NCI-H748 (cell line): ENCODE measurements at regions not wholly inside any gene's neighbourhood (a gene's known extent, or its start where the extent isn't known, plus 50 kb on each side); places are given as distances from the start of the nearest gene placed in this dataset.
"Not testable (repeated sequence)": the region's sequence is repeated elsewhere in the genome, so short reads cannot be mapped to it uniquely, and the experiment has no call there.

Experiments
- DNase-seq: peaks from one replicate; lab custom pipeline; 2025; ENCODE audit not compliant: unreplicated experiment; lab: John Stamatoyannopoulos, UW

DNA sequence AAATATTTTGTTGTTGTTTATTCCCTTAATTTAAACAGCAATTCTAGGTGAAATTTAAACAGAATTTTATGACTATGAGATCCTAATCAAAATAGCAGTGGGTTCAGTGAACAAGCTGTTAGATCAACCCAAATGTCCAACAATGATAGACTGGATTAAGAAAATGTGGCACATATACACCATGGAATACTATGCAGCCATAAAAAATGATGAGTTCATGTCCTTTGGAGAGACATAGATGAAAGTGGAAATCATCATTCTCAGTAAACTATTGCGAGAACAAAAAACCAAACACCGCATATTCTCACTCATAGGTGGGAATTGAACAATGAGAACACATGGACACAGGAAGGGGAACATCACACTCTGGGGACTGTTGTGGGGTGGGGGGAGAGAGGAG is 407.3 kb upstream of the ADAMTSL1 start:
- DNase-seq, result not testable (repeated sequence)

DNA sequence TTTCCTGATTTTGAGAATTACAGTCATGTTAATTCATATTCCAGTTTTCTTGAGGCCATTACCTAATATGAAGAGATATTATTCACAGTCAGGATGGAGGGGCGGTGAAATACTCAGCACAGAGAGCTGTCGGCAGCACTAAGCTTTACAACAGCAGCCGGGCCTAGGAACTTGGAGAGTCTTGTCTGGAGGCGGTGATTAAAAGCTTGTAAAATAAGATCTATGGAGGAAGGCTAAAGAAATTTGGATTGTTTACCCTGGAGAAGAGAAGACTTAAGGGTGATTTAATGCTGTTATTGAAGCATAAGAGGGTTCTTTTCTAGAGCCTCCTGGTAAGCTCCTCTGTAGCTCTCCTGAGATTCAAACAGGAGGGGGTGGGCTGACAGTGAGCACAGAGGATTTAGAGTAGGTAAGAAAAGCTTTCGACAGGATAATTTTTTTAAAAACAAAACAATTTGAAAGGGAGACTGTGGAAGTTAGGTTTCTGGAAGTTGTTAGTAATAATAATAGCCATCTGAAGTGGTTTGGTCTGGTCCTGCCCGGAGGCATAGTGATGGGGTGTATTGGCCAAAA is 406.3 kb upstream of the ADAMTSL1 start:
- no peak for DNase-seq

DNA sequence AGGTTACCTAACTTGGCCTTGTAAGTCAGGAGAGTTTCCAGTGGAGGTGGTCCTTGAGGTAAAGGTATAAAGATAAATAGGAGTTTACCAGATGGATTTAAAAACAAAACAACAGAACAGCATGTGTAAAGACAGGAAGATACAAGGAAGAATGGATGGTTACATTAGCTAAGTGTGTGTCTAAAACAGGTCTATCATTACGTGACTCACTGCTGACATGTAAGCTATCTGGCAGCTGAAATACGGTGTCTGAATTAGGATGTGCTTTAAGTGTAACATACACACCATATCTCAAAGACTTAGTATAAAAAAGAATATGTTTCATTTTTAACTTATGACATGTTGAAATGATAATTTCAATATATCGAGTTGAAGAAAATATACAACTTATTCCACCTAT is 405.1 kb upstream of the ADAMTSL1 start:
- DNase-seq, result no peak

DNA sequence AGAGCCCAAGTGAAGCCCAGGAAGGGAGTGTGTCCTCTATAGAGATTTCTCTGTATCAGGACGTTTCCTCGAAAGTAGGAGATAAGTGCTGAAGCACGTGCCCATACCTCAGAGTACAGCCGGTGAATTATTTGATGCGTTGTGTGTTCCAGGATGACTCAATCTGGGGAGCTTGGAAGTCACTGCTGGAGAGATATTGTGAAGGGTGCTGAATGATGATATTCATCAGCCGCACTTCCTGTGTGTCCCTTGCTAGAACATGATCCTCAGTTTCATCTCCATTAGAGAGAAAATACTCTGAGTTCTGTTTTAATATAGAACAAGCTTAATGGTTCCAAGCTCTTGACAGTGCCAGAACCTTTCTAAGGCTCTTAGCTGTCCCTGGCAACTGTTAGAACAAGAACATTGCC is 402.3 kb upstream of the ADAMTSL1 start:
- no peak for DNase-seq

GRCh38 chr9:18073002-18073401 is 401.0 kb upstream of the ADAMTSL1 start:
- DNase-seq, result no peak

DNA sequence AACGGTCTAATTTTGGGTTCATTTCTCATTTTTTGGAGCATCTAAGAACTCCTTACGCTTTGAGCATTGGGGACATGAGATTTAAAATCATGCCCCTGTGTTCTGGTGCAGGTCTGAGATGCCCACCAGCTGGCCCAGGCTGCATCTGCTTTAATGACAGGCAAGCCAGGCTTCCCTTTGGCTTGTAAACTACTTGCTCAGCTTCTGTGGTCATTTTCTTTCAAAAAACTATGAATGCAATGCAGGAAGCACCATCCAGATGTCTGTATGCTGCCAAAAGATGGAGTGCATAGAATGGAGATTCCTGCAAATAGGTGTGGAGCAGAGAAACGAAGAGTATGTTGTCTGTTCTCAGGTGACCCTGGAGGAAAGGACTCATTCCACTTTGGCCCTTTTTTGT is 399.9 kb upstream of the ADAMTSL1 start:
- DNase-seq, result no peak

DNA sequence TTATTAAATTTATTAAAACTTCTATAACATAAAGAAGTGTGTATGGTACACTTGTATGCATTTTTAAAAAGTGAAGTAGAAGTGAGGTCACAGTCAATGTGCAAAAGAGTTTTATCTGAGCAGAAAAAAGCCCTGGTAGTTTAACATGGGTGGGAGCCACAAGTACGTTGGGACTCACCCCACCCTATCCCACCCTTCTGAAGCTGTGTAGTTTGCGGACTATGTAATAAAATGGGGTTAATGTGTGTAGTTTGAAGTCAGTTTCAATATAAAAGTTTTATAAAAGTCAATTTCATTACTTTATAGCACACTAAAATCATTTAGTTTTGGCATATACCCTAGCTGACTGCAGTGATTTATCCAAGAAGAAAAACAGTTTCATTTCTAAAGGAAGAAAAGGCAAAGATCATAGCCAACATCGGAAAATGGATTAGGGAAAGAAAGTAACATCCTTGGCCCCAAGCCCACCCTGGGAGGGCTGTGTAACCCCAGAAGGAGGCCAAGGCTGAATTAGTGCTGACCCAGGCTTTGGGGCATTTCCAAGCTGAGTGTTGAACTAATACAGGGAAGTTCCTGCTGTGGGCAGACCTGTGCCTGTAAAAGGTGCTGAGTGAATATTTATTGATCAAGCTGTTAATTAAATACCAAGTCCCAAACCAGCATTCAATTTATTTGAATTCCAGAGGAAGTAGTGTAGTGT is 398.6 kb upstream of the ADAMTSL1 start:
- no peak for DNase-seq

DNA sequence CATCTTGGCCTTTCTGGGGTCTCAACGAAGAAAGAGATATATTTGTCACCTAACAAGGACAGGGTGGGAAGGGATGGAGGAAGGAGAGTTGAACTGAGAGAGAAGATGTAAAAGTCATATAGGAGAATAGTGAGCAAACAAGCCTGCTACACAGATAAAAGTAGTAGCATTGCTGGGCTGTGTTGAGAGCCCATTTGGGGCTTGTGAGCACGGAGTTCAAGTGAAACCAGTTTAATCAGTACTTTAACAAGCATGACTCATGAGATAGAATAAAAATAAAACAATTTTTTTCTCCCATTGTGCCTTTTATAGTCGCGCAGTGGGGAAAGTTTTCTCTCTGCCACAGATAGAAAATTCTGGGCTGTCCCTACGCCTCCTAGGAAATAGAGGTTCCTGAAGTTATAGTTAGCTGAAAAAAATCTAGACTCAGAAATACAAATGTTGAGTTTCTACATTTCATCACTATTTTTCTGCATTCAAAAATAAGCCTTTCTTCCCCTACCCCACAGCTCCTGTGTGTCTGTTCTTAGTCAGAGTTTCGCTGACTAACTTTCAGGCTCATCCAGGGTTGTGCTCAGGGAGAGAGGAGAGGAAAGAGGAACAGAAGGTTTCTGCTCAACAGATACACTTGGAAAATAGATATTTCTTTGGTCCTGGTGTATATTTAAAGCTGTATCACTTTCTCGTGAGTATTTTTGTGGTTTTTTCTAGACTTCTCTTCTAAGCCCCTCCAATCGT is 395.8 kb upstream of the ADAMTSL1 start:
- DNase-seq, result no peak

GRCh38 chr9:18092138-18092537 is 381.8 kb upstream of the ADAMTSL1 start:
- DNase-seq, result no peak

DNA sequence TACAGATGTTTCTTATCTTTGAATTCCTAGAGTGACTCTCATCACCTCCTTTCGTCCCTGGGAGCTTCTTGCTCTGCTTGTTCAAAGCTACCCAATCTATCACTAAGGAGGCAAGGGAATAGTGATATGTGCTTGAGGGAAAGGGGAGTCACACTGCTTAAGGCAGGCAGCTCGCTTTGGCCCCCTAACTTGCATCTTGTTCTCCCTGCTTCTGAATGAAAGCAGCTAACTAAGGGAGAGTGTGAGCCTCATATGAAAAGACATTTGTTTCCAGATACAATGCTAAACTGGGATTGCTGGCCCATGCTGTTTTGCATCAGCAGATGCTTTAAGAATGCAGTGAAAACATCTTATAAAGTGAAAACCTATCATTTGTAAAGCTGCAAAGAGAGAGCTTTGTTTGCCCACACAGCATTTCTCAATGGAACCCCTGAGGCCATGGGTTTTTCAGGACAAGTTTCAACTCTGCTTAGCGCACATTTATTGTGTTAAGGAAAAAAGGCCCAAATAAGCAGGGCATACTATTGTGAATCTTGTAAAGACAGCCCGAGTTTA is 367.9 kb upstream of the ADAMTSL1 start:
- no peak for DNase-seq

DNA sequence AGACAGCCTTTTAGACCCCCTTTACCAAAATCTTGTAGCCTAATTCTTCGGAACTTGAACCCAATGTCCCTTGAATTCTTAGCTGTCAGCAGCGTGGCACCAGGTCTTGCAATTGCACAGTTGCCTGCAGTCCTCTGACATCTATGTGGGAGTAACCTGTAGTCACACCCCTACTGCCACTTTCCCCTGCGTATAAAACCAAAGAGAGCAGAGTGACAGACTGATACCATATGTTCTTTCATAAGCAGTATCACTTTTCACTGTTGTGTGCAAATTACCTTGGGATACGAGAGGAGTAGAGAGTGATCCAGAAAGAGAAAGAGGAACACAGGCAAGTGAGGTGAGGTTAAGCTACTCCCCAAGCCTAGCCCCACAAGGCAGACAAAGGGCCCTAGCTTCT is 364.3 kb upstream of the ADAMTSL1 start:
- no peak for DNase-seq

DNA sequence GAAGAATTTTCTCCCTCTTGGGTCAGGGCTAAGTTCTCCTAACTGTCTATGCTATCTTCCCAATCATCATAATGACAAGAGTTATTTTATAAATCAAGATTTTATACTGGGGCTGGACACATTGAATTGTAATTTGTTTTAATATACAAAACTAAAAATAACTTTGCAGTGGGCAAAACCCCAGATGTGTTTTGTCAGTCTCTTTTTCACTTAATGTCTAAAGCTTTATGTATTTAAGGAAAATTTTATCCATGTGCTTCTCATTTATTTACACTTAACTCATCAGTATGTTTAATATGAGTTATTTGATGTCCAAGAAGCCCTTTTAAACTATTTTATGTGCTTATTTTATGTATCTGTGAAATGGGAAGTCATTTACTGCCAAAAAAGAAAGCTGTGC is 362.8 kb upstream of the ADAMTSL1 start:
- no peak for DNase-seq

DNA sequence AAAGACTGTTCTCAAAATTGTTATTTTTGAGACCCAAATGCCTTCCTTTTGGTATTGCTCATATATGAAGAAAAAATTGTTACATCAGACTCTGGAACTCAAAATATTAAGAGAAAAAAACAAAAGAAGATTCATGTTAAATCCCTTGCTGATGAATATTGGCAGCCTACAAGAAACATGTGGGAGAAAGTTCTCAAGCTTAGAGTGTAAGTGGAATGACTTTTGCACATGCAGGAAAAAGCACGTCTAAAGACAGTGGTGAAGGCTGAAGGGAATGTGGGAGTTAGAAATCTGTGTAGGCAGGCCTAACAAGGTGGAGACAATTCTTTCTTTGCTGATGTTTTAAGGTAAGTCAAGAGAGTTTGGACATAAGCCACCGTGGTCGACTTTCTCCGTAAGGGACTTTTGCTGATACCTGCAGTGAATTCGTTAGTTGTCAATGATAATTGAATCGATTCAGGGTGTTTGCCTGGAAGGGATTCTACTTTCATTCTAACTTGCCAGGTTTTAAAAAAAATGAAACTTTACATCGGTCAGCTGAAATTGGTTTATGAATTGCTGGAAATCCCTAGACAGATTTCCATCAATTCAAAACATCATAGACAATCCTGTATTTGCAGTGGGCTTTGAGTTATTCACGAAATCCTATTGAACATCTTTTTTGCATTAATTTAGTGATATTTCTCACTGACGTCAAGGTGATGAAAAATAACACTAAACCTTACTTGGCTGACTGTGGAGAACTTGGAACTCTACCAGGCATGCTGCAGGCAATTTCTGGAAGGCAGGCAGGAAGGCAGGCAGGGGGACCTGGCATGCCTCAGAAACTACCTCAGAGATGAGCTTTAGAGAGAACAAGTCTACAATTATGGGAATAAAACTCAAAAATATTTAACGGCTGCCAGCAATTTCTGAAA is 359.1 kb upstream of the ADAMTSL1 start:
- DNase-seq, result no peak

DNA sequence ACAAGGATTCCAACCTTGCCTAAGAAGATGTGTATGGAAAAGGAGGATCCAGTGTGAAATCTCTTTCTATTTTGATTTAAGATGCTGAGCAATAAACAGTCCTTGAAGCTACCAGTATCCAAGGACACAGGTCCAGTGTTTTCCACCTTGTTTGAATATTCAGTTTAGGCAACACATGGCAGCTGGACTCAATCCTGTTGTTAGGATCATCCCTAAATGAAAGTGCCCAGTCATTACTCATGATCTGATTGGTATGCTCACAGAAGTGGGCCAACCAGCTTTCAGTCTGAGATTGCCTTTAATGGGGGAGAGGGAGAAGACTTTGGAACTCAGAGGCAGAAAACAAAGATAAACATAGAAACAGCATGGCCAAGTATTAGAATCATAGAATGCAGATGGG is 355.7 kb upstream of the ADAMTSL1 start:
- DNase-seq, result no peak

DNA sequence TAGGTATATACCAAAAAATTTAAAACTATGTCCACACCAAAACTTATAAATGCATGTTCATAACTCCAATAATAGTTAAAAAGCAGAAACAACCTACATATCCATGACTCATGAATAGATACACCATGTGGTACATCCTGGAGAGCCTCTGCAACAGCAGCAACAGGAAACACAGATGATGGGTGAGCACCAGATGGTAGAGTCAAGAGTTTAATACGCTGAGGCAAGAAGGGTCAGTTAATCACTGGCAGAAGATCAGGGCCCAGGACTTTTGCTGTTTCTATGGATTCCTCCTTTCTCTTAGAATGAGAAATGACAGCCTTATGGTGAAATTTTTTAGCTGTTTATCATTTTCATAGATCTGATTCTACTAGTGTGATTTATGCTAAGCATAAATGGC is 351.8 kb upstream of the ADAMTSL1 start:
- no peak for DNase-seq

- DNase-seq, result no peak
Observed at GRCh38 chr9:18124760-18125159, 349.2 kb upstream of the ADAMTSL1 start.

- no peak for DNase-seq
Observed at GRCh38 chr9:18126831-18127498, 347.0 kb upstream of the ADAMTSL1 start.

DNA sequence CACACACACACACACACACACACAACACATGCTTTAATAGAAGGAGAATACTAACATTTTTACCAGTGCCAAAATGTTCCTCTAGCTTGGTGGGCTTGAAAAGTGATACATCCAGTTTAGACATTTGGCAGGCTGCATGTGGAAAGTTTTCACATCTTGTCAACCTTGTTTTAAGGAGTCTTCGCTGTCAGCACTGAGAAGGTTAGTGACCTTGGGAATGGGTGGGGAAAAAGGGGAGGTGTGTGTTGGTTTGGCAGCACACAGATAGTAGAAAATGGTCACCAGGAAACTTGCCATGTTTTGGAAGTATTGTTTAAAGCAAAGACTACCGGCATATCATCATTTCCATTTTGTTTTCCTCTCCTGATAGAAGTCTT is 346.5 kb upstream of the ADAMTSL1 start:
- no peak for DNase-seq

- DNase-seq, result no peak
Observed at GRCh38 chr9:18129809-18130334, 344.1 kb upstream of the ADAMTSL1 start.

DNA sequence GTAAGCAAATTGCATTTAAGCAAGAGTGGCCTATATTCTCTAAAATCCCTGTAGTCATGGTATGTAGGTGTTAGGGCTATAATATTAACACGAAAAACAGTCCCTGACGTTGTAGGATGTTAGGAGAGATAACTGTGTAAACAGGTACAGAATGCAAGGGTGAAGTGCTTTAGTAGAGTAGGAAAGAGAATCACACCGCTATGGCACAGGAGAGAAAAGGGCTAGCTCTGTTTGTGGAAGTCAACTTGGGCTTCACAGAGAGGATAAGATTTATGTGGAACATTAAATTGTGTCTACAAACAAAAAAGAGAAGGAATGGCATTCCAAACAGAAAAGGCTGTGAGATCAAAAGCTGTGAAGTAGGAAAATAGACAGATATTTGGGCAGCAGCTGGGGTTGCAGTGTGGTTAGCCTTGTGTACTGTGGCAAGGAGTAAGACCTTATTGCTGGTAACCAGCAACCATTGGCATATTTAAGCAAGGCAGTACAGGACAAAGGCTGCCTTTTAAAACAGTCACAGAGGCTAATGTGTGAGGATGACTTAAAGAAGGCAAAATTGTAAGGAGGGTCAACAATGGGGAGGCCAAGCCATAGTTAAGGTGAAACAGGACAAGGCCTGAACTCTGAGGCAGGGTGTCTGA is 337.5 kb upstream of the ADAMTSL1 start:
- DNase-seq, result no peak
